Stimulated activated effector memory CD8-positive, alpha-beta T cell treated with anti-CD3 and anti-CD28 coated beads, Interleukin-12 subunit alpha, Interleukin-12 subunit beta, amount 100 ng/mL, for 72 hours (primary cell): ENCODE measurements at regions not wholly inside any gene's neighbourhood (a gene's known extent, or its start where the extent isn't known, plus 50 kb on each side); places are given as distances from the start of the nearest gene placed in this dataset.

Experiments
- ATAC-seq: fragments of 150-1000 bp; cut with Tn5 transposase; 2 replicates; pipeline ENCODE4 v1.10.0; 2021
- DNase-seq, 2 donors: peaks; one replicate each; pipeline ENCODE4 v3.0.0; 2021 to 2022; ENCODE audit warnings: low spot score in 2 of 2
- H3K27ac Mint-ChIP-seq: one replicate; pipeline ENCODE4 v1.8.0; 2022; ENCODE audit warnings: mild to moderate bottlenecking, mixed read lengths
- H3K36me3 Mint-ChIP-seq: one replicate; pipeline ENCODE4 v1.8.0; 2022; ENCODE audit warnings: mild to moderate bottlenecking, mixed read lengths
- H3K4me1 Mint-ChIP-seq: one replicate; pipeline ENCODE4 v1.8.0; 2022; ENCODE audit warnings: mixed read lengths
- H3K4me3 Mint-ChIP-seq: one replicate; pipeline ENCODE4 v1.8.0; 2022; ENCODE audit warnings: mild to moderate bottlenecking, mixed read lengths
- H3K9me3 Mint-ChIP-seq: one replicate; pipeline ENCODE4 v1.8.0; 2022; ENCODE audit warnings: mixed read lengths

DNA sequence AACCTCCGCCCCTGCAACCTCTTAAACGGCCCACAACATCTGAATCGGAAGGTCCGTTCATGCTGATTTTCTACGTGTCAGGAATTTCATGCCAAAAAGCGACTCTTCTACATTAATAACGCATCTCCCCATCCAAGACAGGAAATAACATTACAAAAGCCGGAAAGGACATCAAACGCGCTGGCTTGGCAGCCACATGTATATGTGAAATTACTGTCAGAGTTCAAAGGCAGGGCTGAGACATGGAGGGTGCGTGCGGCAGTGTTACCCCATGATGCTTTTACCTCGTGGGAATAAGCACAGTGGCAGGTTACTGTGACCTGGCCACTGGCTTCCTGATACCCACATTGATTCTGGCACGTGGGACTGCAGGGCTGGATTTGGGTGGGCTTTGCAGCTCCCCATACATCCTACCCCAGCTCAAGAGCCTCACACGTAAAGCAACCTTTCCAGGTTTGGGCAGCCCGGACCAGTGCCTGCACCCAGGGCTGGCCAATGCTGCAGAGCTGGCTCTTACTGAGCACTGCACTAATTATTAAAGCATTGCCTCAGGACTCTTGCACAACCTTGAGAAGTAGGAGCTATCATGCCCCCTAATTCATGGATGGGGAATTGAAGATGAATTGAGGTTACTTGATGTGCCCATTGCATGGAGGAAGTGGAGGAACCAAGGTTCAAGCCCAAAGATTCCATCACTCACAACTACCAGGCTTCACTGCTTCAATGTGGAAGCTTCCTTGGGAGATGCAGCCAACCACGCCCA lies 120.6 kb upstream of the FOXF1 start:
- H3K36me3 Mint-ChIP-seq, result no peaks in the 10 kb centered on the region
- no peak overlapping the region for H3K4me3 Mint-ChIP-seq
- H3K4me1 Mint-ChIP-seq, result no peaks in the 10 kb centered on the region
- H3K27ac Mint-ChIP-seq, result no peak overlapping the region
- DNase-seq (no peak), ATAC-seq (no peak)
- H3K9me3 Mint-ChIP-seq, result no peaks in the 10 kb centered on the region

DNA sequence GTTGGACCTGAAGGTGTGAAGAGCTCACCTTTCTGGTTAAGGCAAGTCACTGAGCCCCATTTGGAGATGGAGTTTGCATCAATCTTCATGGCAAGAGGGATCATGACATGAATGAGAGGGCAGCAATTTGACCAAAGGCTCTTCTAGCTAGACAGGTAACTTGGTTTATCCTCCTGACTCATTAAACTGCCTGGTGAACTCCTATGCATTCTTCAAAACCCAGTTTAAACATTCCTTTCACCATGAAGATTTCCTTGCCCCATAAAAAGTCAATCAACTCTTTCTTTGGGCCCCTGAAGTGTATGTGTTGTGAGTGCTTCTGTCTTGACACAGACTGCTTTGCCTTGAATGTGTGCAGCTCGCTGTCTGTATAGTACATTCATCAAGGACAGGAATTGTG lies 120.0 kb upstream of the FOXF1 start:
- H3K4me1 Mint-ChIP-seq, result no peaks in the 10 kb centered on the region
- no peak for ATAC-seq
- H3K27ac Mint-ChIP-seq, result no peak overlapping the region

GRCh38 chr16:86391486-86391885 lies 118.8 kb upstream of the FOXF1 start:
- Mint-ChIP-seq H3K9me3 (no peaks in the 10 kb centered on the region), H3K36me3 (no peaks in the 10 kb centered on the region), H3K4me1 (no peaks in the 10 kb centered on the region), H3K4me3 (no peak overlapping the region), H3K27ac (no peak overlapping the region)
- ATAC-seq (no peak), DNase-seq (no peak)

More for the DNA sequence above, 120.0 kb upstream of the FOXF1 start:
- H3K4me3 Mint-ChIP-seq, result no peak overlapping the region
- no peaks in the 10 kb centered on the region for H3K9me3 Mint-ChIP-seq
- H3K36me3 Mint-ChIP-seq, result no peaks in the 10 kb centered on the region
- no peak for DNase-seq

DNA sequence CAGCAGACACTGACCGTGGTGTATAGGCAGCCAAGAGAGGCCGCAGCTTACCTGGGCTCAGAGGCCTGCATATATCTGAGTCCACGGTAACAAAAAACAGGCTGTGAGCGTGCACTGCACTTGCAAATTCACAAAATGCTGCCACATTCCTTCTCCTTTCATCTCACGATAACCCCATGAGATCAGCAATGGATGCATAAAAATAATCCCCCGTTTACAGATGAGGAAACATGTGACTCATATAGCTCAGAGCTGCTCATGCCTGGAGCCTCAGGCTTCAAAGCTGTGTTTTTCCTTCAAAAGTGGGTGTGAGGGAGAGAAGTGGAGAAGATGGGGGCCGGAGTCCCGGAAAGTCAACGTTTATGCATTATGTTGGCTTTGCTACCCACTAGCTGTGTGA lies 118.3 kb upstream of the FOXF1 start:
- Mint-ChIP-seq H3K9me3 (no peaks in the 10 kb centered on the region), H3K36me3 (no peaks in the 10 kb centered on the region), H3K4me1 (no peaks in the 10 kb centered on the region), H3K4me3 (no peak overlapping the region), H3K27ac (no peak overlapping the region)
- ATAC-seq (no peak), DNase-seq (no peak)

GRCh38 chr16:86392436-86393152 lies 117.7 kb upstream of the FOXF1 start:
- no peak for ATAC-seq
- no peak for DNase-seq
- no peak overlapping the region for H3K27ac Mint-ChIP-seq
- H3K4me3 Mint-ChIP-seq, result no peak overlapping the region
- no peaks in the 10 kb centered on the region for H3K36me3 Mint-ChIP-seq
- no peaks in the 10 kb centered on the region for H3K4me1 Mint-ChIP-seq
- H3K9me3 Mint-ChIP-seq, result no peaks in the 10 kb centered on the region

- no peak for DNase-seq
- no peaks in the 10 kb centered on the region for H3K4me1 Mint-ChIP-seq
- no peaks in the 10 kb centered on the region for H3K36me3 Mint-ChIP-seq
- no peak for ATAC-seq
- no peak overlapping the region for H3K4me3 Mint-ChIP-seq
- H3K9me3 Mint-ChIP-seq, result no peaks in the 10 kb centered on the region
- H3K27ac Mint-ChIP-seq, result no peak overlapping the region
Observed at GRCh38 chr16:86393907-86394626, 116.3 kb upstream of the FOXF1 start.

DNA sequence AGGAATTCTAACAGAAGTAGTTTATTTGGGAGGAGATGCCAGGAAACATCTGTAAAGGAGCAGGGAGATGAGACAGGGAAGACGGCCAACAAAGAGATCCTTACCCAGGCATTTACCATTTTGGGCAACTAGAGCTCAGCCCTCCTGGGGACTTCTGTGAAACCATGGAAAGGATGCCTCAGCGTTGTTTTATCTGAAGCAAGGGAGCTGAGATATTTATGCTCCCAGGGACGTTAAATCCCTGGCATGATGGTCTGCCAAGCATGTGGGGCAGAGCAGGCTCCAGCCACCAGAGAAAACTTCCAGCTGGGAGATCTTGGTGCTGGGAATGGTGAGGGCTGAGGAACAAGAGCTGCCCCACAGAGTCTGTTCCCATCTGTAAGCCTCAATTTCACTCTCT lies 114.8 kb upstream of the FOXF1 start:
- ATAC-seq (no peak), DNase-seq (no peak)
- Mint-ChIP-seq H3K4me3 (no peak overlapping the region), H3K4me1 (no peaks in the 10 kb centered on the region), H3K27ac (no peak overlapping the region), H3K36me3 (no peaks in the 10 kb centered on the region), H3K9me3 (no peaks in the 10 kb centered on the region)

DNA sequence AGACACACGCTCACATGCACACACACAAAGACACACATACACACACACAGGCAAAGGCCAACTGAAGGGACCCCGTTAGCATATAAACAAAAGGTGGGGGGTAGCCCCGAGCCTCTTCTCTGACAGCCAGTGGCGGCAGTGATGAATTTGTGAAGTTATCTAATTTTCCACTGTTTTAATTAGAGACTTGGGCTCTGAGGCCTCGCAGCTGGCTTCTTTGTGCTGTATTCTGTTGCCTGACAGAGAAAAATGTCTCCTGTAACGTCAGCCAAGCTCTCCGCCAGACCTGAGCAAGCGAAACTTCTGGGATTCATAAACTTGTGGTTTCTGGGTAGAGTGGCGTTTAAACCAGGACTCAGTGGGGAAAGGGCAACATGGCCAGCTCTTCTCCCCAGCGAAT lies 113.9 kb upstream of the FOXF1 start:
- Mint-ChIP-seq H3K9me3 (no peaks in the 10 kb centered on the region), H3K36me3 (no peaks in the 10 kb centered on the region), H3K4me1 (no peaks in the 10 kb centered on the region), H3K4me3 (no peak overlapping the region), H3K27ac (no peak overlapping the region)
- ATAC-seq, result no peak
- no peak for DNase-seq

DNA sequence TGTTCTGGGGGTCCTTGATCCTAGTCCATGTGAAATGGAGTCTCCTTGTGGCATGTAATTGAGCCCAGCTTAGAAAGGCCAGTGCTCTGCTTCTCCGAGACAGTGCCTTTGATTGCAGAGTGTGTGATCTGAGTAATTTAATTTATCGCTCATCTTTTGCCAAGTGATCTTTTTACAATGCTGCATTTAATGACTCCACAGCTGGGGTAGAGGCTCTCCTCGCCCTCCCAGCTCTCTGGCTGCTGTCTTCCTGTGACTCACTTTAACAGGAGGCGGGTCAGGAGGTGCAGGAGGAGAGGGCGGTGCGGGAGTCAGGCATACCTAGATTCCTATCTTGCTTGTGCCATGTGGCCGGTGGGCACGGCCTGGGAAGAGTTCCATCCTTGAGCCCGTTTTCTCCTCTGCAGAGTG lies 113.4 kb upstream of the FOXF1 start:
- H3K9me3 Mint-ChIP-seq, result no peaks in the 10 kb centered on the region
- H3K27ac Mint-ChIP-seq, result no peak overlapping the region
- ATAC-seq, result no peak
- H3K36me3 Mint-ChIP-seq, result no peaks in the 10 kb centered on the region
- no peaks in the 10 kb centered on the region for H3K4me1 Mint-ChIP-seq
- DNase-seq, result no peak
- H3K4me3 Mint-ChIP-seq, result no peak overlapping the region

GRCh38 chr16:86398201-86398600 lies 112.1 kb upstream of the FOXF1 start:
- Mint-ChIP-seq H3K36me3 (no peaks in the 10 kb centered on the region), H3K27ac (no peak overlapping the region), H3K9me3 (no peaks in the 10 kb centered on the region), H3K4me1 (no peaks in the 10 kb centered on the region), H3K4me3 (no peak overlapping the region)
- DNase-seq (no peak), ATAC-seq (no peak)

GRCh38 chr16:86398622-86399021 lies 111.7 kb upstream of the FOXF1 start:
- no peaks in the 10 kb centered on the region for H3K9me3 Mint-ChIP-seq
- no peak overlapping the region for H3K27ac Mint-ChIP-seq
- no peak for ATAC-seq
- no peak overlapping the region for H3K4me3 Mint-ChIP-seq
- no peak for DNase-seq
- no peaks in the 10 kb centered on the region for H3K4me1 Mint-ChIP-seq
- no peaks in the 10 kb centered on the region for H3K36me3 Mint-ChIP-seq

DNA sequence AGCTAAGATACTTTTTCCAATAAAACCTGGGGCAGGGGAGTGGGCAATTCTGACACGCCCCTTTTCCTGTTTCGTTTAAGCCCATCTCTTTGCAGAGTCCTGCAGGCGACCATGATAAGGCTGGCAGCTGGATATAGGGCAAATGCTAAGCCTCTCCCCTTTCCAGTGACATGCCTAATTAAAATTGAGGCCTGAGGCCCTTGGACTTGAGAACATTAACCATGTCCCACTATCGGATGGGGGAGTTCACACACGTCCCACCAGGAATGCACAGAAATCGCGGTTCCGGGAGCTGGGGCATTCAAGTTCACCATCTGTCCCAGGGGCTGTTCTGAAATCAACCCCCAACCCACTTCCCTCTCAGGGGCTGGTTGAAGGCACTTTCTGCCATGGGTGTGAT lies 109.2 kb upstream of the FOXF1 start:
- Mint-ChIP-seq H3K27ac (no peak overlapping the region), H3K9me3 (no peaks in the 10 kb centered on the region), H3K4me3 (no peak overlapping the region), H3K36me3 (no peaks in the 10 kb centered on the region), H3K4me1 (no peaks in the 10 kb centered on the region)
- ATAC-seq (no peak), DNase-seq (no peak)

GRCh38 chr16:86403085-86403484 lies 107.2 kb upstream of the FOXF1 start:
- H3K4me1 Mint-ChIP-seq, result no peaks in the 10 kb centered on the region
- H3K36me3 Mint-ChIP-seq, result no peaks in the 10 kb centered on the region
- H3K4me3 Mint-ChIP-seq, result no peak overlapping the region
- no peak for ATAC-seq
- H3K27ac Mint-ChIP-seq, result no peak overlapping the region
- H3K9me3 Mint-ChIP-seq, result no peaks in the 10 kb centered on the region
- DNase-seq, result no peak

GRCh38 chr16:86403541-86404163 lies 106.7 kb upstream of the FOXF1 start:
- no peaks in the 10 kb centered on the region for H3K4me1 Mint-ChIP-seq
- no peak for DNase-seq
- no peaks in the 10 kb centered on the region for H3K36me3 Mint-ChIP-seq
- no peak for ATAC-seq
- H3K9me3 Mint-ChIP-seq, result no peaks in the 10 kb centered on the region
- H3K27ac Mint-ChIP-seq, result no peak overlapping the region
- H3K4me3 Mint-ChIP-seq, result no peak overlapping the region

- DNase-seq (no peak), ATAC-seq (no peak)
- Mint-ChIP-seq H3K4me1 (no peaks in the 10 kb centered on the region), H3K36me3 (no peaks in the 10 kb centered on the region), H3K9me3 (no peaks in the 10 kb centered on the region), H3K27ac (no peak overlapping the region), H3K4me3 (no peak overlapping the region)
Observed at GRCh38 chr16:86404678-86405077, 105.6 kb upstream of the FOXF1 start.
